ENCODE measurements at regions not wholly inside any gene's neighbourhood (a gene's known extent, or its start where the extent isn't known, plus 50 kb on each side); places are given as distances from the start of the nearest gene placed in this dataset.

- TF ChIP-seq CTCF (conservative IDR thresholded peaks at IDR 0.05; ENCODE audit: low read depth, low read length) (no peak), EZH2 (IDR thresholded peaks at IDR 0.05; ENCODE audit: low read length, unreplicated experiment) (no peak)
Measured at GRCh38 chr5:89673019-89673418, 736.5 kb downstream of the CETN3 start.

Data from PC-3 (cell line).